Inflammatory macrophage (primary cell): ENCODE measurements at regions not wholly inside any gene's neighbourhood (a gene's known extent, or its start where the extent isn't known, plus 50 kb on each side); places are given as distances from the start of the nearest gene placed in this dataset.

Source experiments
- DNase-seq, 2 donors: peaks; one replicate each; pipeline ENCODE4 v3.0.0-alpha.2; 2020 to 2022

GRCh38 chr1:82464362-82465001 lies 663.7 kb downstream of the ADGRL2 start:
- no peak for DNase-seq

GRCh38 chr1:82463951-82464350 lies 663.2 kb downstream of the ADGRL2 start:
- no peak for DNase-seq

- DNase-seq: no peak
Measured at GRCh38 chr1:82462366-82462765, 661.6 kb downstream of the ADGRL2 start.

GRCh38 chr1:82455342-82455741 lies 654.6 kb downstream of the ADGRL2 start:
- DNase-seq: no peak

- DNase-seq: no peak
Measured at GRCh38 chr1:82454431-82454830, 653.7 kb downstream of the ADGRL2 start.

- no peak for DNase-seq
Measured at GRCh38 chr1:82453511-82454185, 652.9 kb downstream of the ADGRL2 start.

GRCh38 chr1:82452096-82452495 lies 651.4 kb downstream of the ADGRL2 start:
- no peak for DNase-seq

- no peak for DNase-seq
Measured at GRCh38 chr1:82451191-82451590, 650.5 kb downstream of the ADGRL2 start.

- DNase-seq: no peak
Measured at GRCh38 chr1:82449506-82450057, 648.8 kb downstream of the ADGRL2 start.

- no peak for DNase-seq
Measured at GRCh38 chr1:82446955-82447354, 646.2 kb downstream of the ADGRL2 start.

- DNase-seq: no peak
Measured at GRCh38 chr1:82446236-82446635, 645.5 kb downstream of the ADGRL2 start.

GRCh38 chr1:82445827-82446226 lies 645.1 kb downstream of the ADGRL2 start:
- no peak for DNase-seq

- DNase-seq: no peak
Measured at GRCh38 chr1:82445132-82445531, 644.4 kb downstream of the ADGRL2 start.

- DNase-seq: no peak
Measured at GRCh38 chr1:82441402-82441801, 640.7 kb downstream of the ADGRL2 start.

GRCh38 chr1:82423174-82423815 lies 622.6 kb downstream of the ADGRL2 start:
- DNase-seq: no peak

GRCh38 chr1:82421782-82422181 lies 621.0 kb downstream of the ADGRL2 start:
- no peak for DNase-seq

GRCh38 chr1:82420584-82420983 lies 619.9 kb downstream of the ADGRL2 start:
- DNase-seq: no peak

- no peak for DNase-seq
Measured at GRCh38 chr1:82411605-82412004, 610.9 kb downstream of the ADGRL2 start.

- no peak for DNase-seq
Measured at GRCh38 chr1:82405333-82405732, 604.6 kb downstream of the ADGRL2 start.

- no peak for DNase-seq
Measured at GRCh38 chr1:82401116-82401515, 600.4 kb downstream of the ADGRL2 start.

- DNase-seq: no peak
Measured at GRCh38 chr1:82400521-82400920, 599.8 kb downstream of the ADGRL2 start.

- no peak for DNase-seq
Measured at GRCh38 chr1:82399093-82399492, 598.4 kb downstream of the ADGRL2 start.

GRCh38 chr1:82398357-82398756 lies 597.6 kb downstream of the ADGRL2 start:
- DNase-seq: no peak

- DNase-seq: no peak
Measured at GRCh38 chr1:82395440-82395839, 594.7 kb downstream of the ADGRL2 start.
